NCI-H1694 treated with DMSO at 0.1 percent for 48 hours (cell line): ENCODE measurements at regions not wholly inside any gene's neighbourhood (a gene's known extent, or its start where the extent isn't known, plus 50 kb on each side); places are given as distances from the start of the nearest gene placed in this dataset.
"Not testable (repeated sequence)": the region's sequence is repeated elsewhere in the genome, so short reads cannot be mapped to it uniquely, and the experiment has no call there.

Experiments
- DNase-seq: peaks from one replicate; lab custom pipeline; 2025; lab: John Stamatoyannopoulos, UW

GRCh38 chr10:94225589-94225988 lies 137.2 kb downstream of the NOC3L start:
- DNase-seq: no peak

DNA sequence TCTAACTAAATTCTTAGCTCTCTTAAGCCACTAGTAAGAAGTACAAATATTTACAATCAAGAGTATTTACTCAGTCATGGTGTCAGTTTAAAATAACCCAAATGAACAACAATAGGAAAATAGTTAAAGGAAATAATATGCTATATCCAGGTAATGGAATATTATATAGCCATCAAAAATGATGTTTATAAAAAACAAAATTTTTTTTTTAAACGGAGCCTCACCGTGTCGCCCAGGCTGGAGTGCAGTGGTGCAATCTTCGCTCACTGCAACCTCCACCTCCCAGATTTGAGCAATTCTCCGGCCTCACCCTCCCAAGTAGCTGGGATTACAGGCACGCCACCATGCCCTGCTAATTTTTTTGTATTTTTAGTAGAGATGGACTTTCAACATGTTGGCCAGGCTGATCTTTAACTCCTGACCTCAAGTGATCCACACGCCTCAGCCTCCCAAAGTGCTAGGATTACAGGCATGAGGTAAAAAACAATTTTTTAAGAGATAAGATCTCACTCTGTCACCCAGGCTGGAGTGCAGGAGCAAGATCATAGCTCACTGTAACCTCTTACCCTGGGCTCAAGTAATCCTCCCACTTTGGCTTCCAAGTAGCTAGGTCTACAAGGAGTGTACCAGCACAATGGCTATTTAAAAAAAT lies 132.5 kb downstream of the NOC3L start:
- no peak for DNase-seq

GRCh38 chr10:94232711-94233383 lies 129.9 kb downstream of the NOC3L start:
- DNase-seq: no peak

DNA sequence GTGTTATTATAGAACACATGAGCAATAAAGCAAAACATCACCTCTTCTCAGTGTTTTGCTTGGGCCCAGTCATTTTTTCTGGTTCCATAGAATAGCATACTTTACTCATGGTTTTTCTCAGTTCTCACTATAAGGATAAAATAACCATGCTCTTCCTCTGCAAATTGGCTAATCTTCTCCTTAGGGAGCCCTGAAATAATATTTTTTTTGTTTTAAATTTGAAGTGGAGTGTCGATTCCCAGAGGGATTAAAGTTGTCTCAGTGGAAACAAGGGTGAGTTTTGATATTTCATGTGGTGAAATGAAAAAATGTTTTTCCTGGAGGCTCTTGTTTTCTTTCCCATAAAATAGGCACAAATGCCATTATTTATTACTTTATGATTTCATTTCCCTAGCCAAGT lies 127.3 kb downstream of the NOC3L start:
- DNase-seq: no peak

GRCh38 chr10:94238006-94238617 lies 124.6 kb downstream of the NOC3L start:
- no peak for DNase-seq

DNA sequence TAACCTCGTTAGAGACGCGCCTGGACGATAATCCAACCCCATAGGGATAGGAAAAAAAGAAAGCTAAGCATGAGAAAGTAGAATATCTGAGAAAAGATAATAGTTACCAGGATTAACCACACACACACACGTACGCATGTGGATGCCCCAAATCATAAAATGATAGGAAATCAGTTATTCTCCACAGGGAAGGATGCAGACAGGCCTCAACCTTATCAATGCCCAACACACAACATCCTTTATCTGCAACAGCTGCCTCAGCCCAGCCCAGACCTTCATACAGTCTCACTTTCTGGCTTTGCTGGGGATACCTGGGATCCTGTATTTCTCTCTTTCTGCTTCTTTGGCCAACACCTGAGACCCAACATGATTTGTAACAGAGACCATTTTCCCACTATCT lies 123.0 kb downstream of the NOC3L start:
- DNase-seq: no peak

GRCh38 chr10:94240491-94240890 lies 122.2 kb downstream of the NOC3L start:
- DNase-seq: no peak

DNA sequence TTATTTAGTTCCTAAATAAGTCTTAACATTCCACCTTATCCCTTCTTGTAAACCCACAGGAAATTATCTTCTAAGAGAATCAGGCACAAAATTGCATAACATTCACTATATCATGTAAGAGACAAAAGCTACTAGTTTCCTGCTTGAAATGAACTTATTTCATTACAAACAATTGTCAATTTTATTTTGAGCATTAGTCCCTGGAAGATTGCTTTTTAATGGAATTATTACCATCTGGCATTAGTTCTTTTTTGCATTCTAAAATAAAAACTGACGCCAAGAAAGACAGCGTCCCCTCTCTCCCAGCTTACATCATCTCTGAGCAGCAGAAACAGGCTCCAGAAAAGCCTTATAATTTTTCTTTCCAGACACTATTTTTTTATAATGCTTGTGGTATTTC lies 121.8 kb downstream of the NOC3L start:
- DNase-seq: no peak

- DNase-seq: no peak
Observed at GRCh38 chr10:94251098-94251497, 111.6 kb downstream of the NOC3L start.

- DNase-seq: no peak
Observed at GRCh38 chr10:94251568-94251967, 111.2 kb downstream of the NOC3L start.

DNA sequence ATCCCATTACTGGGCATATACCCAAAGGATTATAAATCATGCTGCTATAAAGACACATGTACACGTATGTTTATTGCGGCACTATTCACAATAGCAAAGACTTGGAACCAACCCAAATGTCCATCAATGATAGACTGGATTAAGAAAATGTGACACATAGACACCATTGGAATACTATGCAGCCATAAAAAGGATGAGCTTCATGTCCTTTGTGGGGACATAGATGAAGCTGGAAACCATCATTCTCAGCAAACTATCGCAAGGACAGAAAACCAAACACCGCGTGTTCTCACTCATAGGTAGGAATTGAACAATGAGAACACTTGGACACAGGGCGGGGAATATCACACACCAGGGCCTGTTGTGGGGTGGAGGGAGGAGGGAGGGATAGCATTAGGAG lies 105.3 kb downstream of the NOC3L start:
- not testable (repeated sequence) for DNase-seq

DNA sequence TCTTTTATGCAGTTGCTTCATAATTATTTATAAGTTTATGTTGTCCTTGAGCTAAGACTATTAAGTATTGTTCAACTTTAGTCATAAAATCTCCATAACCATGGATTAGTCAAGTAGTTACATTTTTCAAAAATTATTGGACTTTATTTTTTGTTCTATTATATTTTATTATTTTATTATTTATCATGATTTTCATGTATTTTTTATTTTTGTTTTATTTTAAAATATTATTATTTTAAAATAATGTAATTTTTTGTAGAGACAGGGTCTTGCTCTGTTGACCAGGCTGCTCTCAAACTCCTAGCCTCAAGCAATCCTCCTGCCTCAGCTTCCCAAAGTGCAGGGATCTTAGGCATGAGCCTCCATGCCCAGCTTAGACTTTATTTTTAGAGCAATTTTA lies 102.3 kb downstream of the NOC3L start:
- no peak for DNase-seq

GRCh38 chr10:94264085-94264484 lies 98.7 kb downstream of the NOC3L start:
- DNase-seq: no peak

DNA sequence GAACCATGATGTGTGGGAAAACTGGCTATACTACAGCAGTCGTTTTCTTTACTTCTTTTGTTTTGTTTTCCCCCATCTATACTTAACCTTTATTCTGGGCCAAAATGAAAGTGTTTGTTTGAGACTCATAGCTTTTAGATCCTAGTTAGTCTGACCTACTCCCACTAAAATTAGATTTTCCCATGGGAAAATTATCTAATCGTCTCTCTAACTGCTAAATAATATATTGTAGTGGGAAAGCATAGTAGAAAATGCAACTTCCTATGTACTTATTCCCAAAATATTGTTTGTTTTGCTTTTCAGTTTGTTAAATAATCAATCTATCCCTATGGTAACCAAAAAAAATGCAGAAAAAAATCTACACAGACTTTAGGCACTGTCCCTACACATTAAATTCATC lies 96.6 kb downstream of the NOC3L start:
- no peak for DNase-seq

GRCh38 chr10:94268652-94269051 lies 94.1 kb downstream of the NOC3L start:
- no peak for DNase-seq

DNA sequence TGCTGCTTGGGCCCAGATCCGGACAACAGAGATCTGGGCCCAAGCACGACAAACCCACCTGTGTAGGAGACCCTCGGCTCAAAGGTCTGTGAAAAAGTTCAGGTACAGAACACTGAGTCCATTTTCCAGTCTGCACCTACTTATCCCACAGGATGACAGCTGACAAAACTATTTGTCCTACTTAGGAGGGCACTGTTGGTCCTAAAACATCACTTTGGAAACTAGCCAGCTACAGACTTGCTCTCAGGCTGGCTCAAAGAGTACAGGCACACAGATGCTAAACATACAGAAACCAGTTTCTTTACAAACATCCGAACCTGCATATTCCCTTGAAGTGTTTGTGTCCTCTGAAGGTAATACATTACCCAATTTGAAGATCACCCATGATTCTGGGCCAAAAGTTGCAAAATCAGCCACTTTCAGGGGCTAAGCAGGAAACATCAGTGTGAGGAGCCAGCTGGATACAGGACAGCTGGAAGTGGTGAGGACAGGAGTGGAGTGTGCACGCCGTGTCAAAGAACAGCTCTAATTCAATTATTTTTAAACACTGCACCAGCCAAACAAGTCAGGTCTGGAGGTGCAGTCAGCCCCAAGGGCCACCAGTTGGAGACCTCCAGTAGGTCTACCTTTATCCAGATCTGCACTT lies 88.5 kb downstream of the NOC3L start:
- no peak for DNase-seq

DNA sequence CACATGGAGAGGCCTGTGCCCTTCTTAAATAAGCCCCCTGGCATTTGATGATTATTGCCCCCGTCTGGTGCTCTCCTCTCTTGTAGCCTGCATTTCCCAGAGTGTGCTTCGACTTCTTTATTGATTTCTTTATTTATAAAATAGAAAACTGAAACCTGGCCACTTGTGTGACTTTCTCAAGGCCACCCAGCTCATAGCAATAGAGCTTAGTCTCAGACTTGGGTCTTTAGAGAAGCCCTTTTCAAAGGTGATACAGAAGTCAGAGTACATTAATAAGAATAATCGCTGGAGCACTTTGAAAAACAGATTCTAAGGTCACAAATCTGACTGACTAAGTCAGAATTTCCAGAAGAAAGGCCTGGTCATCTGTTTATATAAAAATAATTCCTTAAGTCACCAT lies 86.6 kb downstream of the NOC3L start:
- DNase-seq: no peak

GRCh38 chr10:94277450-94277849 lies 85.3 kb downstream of the NOC3L start:
- DNase-seq: no peak

- peak; percentile 29 for DNase-seq
Observed at GRCh38 chr10:94279835-94280709, 82.7 kb downstream of the NOC3L start.

DNA sequence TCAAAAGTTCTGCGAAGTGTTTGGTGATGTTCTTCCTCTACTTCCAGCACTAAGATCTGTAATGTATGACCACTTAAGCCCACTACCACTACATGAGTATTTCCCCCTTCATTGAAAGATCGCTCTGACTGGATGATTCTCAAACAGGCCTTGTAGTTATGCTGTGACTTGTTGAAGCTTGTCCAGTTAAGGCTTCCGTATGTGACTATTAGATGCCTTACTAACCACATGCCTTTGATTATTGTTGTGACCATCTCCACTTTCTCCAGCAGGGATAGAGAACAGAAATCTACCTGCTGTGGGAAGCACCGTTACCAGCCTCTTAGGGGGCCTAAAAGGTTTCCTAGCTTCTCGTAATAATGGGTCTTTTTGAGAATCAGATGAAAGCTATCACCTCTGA lies 81.1 kb downstream of the NOC3L start:
- DNase-seq: no peak

GRCh38 chr10:94282369-94282768 lies 80.4 kb downstream of the NOC3L start:
- DNase-seq: no peak
